Lower leg skin (tissue), 3 donors: ENCODE measurements at regions not wholly inside any gene's neighbourhood (a gene's known extent, or its start where the extent isn't known, plus 50 kb on each side); places are given as distances from the start of the nearest gene placed in this dataset.

Source experiments
- POLR2A ChIP-seq, 2 donors: fragments of 450-650 bp; IDR thresholded peaks; one replicate each; pipeline ENCODE4 v1.6.1; 2016 to 2017; ENCODE audit warnings: antibody characterized with exemption in 2 of 2, mild to moderate bottlenecking in 1 of 2, moderate library complexity in 1 of 2
- TF ChIP-seq, protein P1 (sequence below), 3 donors: fragments of 450-650 bp; IDR thresholded peaks; one replicate each; pipeline ENCODE4 v1.5.1; 2016; ENCODE audit warnings: antibody characterized with exemption in 3 of 3, mild to moderate bottlenecking in 3 of 3, moderate library complexity in 2 of 3

DNA sequence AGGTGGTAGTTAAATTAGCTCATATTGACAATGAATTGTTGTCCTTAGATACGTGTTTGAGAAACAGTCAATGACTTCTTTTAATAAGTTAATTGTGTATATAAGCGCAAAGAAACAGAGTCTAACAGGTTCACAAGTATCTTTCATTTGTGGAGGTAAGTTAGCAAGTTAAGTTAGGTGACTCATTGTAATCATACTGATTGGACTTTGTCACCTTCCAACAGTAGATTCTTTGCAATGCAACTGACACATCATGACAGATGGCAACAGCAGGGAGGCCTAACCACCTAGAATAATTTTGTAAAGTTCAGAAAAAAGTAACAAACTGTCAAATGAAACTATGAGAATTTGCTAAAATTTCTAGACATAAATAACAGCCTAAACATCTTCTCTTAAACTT is 207.6 kb upstream of the PITX2 start:
- no peak for TF ChIP-seq POLR2A (IDR thresholded peaks at IDR 0.05)
- TF ChIP-seq, protein P1, sequence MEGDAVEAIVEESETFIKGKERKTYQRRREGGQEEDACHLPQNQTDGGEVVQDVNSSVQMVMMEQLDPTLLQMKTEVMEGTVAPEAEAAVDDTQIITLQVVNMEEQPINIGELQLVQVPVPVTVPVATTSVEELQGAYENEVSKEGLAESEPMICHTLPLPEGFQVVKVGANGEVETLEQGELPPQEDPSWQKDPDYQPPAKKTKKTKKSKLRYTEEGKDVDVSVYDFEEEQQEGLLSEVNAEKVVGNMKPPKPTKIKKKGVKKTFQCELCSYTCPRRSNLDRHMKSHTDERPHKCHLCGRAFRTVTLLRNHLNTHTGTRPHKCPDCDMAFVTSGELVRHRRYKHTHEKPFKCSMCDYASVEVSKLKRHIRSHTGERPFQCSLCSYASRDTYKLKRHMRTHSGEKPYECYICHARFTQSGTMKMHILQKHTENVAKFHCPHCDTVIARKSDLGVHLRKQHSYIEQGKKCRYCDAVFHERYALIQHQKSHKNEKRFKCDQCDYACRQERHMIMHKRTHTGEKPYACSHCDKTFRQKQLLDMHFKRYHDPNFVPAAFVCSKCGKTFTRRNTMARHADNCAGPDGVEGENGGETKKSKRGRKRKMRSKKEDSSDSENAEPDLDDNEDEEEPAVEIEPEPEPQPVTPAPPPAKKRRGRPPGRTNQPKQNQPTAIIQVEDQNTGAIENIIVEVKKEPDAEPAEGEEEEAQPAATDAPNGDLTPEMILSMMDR (IDR thresholded peaks at IDR 0.05), result no peak
